MCF 10A (cell line): ENCODE measurements at regions not wholly inside any gene's neighbourhood (a gene's known extent, or its start where the extent isn't known, plus 50 kb on each side); places are given as distances from the start of the nearest gene placed in this dataset.
"Not testable (repeated sequence)": the region's sequence is repeated elsewhere in the genome, so short reads cannot be mapped to it uniquely, and the experiment has no call there.

Source experiments
- BruUV-seq: library from RNA; stranded (reverse); fragments of 400-500 nt; replicated peaks from 2 replicates; lab custom pipeline; 2021; lab: Mats Ljungman, UMichigan
- CTCF ChIA-PET: fragments of 300-600 bp; sonication (Branson Sonifier 250); formaldehyde crosslinking; extraction: SDS; loops from one replicate; lab custom pipeline; 2021; ENCODE audit warnings: antibody characterized with exemption, inconsistent platforms; lab: Yijun Ruan, JAX
- POLR2A ChIA-PET: fragments of 300-600, 350-650 bp; sonication (Branson Sonifier 250); formaldehyde crosslinking; extraction: SDS; loops from one replicate; lab custom pipeline; 2020; ENCODE audit warnings: antibody characterized with exemption, inconsistent platforms; lab: Yijun Ruan, JAX
- DNase-seq: peaks from one replicate; pipeline ENCODE4 v3.0.0-alpha.2; 2018; ENCODE audit not compliant: unreplicated experiment
- H3K27ac Mint-ChIP-seq: one replicate; pipeline ENCODE4 v1.8.0; 2022; ENCODE audit warnings: mild to moderate bottlenecking, low read depth, mixed read lengths; ENCODE audit not compliant: unreplicated experiment
- H3K27me3 Mint-ChIP-seq: one replicate; pipeline ENCODE4 v1.8.0; 2022; ENCODE audit warnings: mixed read lengths; ENCODE audit not compliant: insufficient read depth, unreplicated experiment
- H3K36me3 Mint-ChIP-seq: one replicate; pipeline ENCODE4 v1.8.0; 2022; ENCODE audit warnings: mild to moderate bottlenecking, moderate library complexity, mixed read lengths; ENCODE audit not compliant: insufficient read depth, unreplicated experiment
- H3K4me1 Mint-ChIP-seq: one replicate; pipeline ENCODE4 v1.8.0; 2022; ENCODE audit warnings: mixed read lengths; ENCODE audit not compliant: insufficient read depth, unreplicated experiment
- H3K4me3 Mint-ChIP-seq: one replicate; pipeline ENCODE4 v1.8.0; 2022; ENCODE audit warnings: mild to moderate bottlenecking, moderate library complexity, mixed read lengths; ENCODE audit not compliant: unreplicated experiment
- H3K9me3 Mint-ChIP-seq: one replicate; pipeline ENCODE4 v1.8.0; 2022; ENCODE audit warnings: mixed read lengths; ENCODE audit not compliant: unreplicated experiment
- intact Hi-C: fragments of 100-400 bp; cut with micrococcal nuclease; formaldehyde crosslinking; loops from 2 replicates; pipeline ENCODE4 v1.14.1; 2022
- TF ChIP-seq, protein P1 (sequence below): fragments of 200-600 bp; IDR thresholded peaks from one replicate; pipeline ENCODE4 v1.8.0; 2022; ENCODE audit warnings: antibody characterized with exemption, mild to moderate bottlenecking; ENCODE audit not compliant: unreplicated experiment

DNA sequence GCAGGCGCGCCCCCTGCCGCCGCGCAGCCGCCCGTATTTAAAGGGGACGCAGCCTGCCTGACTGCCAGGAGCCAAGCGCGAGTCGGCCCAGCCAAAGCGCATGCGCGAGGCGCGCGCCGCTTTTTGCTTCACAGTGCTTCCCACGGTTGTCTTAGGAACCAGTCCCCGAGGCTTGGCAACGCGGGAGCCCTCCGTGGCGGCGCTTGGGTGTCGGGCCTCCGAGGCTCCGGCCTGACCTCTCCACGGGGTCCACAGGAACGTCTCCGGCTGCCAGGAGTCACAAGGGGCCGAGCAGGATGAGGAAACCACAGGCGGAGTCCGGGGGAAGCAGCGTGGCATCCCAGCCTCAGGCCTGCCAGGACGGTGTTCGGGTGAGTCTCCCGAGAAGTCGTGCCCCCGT lies 706.7 kb downstream of the KCNJ18 start:
- intact Hi-C loops, result not testable (repeated sequence)

DNA sequence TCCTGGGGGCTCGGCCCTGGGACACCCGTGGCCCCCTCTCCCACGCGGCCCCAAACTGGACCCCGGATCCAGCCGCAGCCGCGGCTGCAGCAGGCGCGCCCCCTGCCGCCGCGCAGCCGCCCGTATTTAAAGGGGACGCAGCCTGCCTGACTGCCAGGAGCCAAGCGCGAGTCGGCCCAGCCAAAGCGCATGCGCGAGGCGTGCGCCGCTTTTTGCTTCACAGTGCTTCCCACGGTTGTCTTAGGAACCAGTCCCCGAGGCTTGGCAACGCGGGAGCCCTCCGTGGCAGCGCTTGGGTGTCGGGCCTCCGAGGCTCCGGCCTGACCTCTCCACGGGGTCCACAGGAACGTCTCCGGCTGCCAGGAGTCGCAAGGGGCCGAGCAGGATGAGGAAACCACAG lies 712.8 kb downstream of the KCNJ18 start:
- H3K4me3 Mint-ChIP-seq, BruUV-seq, POLR2A ChIA-PET, H3K9me3 Mint-ChIP-seq, intact Hi-C loops, CTCF ChIA-PET, H3K36me3 Mint-ChIP-seq, DNase-seq, H3K27ac Mint-ChIP-seq, H3K4me1 Mint-ChIP-seq, H3K27me3 Mint-ChIP-seq: not testable (repeated sequence)

More for the DNA sequence above, 706.7 kb downstream of the KCNJ18 start:
- H3K27me3 Mint-ChIP-seq, H3K36me3 Mint-ChIP-seq, H3K27ac Mint-ChIP-seq, BruUV-seq, DNase-seq, H3K4me1 Mint-ChIP-seq, POLR2A ChIA-PET, H3K4me3 Mint-ChIP-seq, H3K9me3 Mint-ChIP-seq, CTCF ChIA-PET: not testable (repeated sequence)

DNA sequence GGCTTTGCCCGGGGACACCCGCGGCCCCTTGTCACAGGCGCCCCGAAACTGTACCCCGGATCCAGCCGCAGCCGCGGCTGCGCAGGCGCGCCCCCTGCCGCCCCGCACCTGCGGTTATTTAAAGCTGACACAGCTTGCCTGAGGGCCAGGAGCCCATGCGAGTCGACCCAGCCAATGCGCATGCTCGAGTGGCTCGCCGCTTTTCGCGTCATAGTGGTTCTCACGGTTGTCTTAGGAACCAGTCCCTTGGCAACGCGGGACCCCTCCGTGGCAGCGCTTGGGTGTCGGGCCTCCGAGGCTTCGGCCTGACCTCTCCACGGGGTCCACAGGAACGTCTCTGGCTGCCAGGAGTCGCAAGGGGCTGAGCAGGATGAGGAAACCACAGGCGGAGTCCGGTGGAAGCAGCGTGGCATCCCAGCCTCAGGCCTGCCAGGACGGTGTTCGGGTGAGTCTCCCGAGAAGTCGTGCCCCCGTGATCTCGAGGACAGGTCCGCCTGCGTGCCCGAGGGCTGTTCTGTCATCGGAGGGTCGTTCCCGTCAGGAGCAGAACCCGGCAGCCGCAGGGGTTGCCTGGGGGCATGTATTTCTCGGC lies 716.9 kb downstream of the KCNJ18 start:
- Mint-ChIP-seq H3K4me1 (no peaks in the 10 kb centered on the region), H3K27ac (no peak overlapping the region), H3K27me3 (no peaks in the 10 kb centered on the region), H3K9me3 (peaks cover 26% of the 10 kb centered on the region), H3K36me3 (no peaks in the 10 kb centered on the region), H3K4me3 (no peak overlapping the region)
- POLR2A ChIA-PET, result no interaction called here
- CTCF ChIA-PET, result no interaction called here
- intact Hi-C loops, result no loop called here
- BruUV-seq, result no TSS peak
- DNase-seq, result no peak
- TF ChIP-seq, protein P1, sequence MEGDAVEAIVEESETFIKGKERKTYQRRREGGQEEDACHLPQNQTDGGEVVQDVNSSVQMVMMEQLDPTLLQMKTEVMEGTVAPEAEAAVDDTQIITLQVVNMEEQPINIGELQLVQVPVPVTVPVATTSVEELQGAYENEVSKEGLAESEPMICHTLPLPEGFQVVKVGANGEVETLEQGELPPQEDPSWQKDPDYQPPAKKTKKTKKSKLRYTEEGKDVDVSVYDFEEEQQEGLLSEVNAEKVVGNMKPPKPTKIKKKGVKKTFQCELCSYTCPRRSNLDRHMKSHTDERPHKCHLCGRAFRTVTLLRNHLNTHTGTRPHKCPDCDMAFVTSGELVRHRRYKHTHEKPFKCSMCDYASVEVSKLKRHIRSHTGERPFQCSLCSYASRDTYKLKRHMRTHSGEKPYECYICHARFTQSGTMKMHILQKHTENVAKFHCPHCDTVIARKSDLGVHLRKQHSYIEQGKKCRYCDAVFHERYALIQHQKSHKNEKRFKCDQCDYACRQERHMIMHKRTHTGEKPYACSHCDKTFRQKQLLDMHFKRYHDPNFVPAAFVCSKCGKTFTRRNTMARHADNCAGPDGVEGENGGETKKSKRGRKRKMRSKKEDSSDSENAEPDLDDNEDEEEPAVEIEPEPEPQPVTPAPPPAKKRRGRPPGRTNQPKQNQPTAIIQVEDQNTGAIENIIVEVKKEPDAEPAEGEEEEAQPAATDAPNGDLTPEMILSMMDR, result no peak

DNA sequence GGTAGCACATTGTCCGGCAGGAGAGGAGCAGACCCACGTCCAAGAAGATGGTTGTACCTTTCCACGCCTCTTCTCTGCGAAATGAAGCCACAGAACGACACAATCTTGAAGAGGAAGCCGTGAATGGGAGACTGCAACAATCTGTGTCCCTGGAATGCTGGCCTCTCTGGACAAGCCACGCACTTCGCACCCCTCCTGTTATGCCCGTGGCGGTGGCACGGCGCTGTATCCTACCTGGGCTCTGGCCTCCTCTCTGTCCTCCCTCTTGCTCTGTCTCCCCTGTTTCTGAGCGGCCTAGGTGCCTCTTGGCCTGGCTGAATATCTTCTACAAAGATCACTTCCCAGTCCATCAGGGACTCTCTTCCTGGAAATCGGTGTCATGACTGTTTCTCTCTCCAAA lies 717.8 kb downstream of the KCNJ18 start:
- ChIA-PET CTCF (no interaction called here), POLR2A (no interaction called here)
- BruUV-seq, result no TSS peak
- H3K4me1 Mint-ChIP-seq, result no peaks in the 10 kb centered on the region
- H3K9me3 Mint-ChIP-seq, result peaks cover 26% of the 10 kb centered on the region
- no peak overlapping the region for H3K4me3 Mint-ChIP-seq
- TF ChIP-seq, protein P1, result no peak
- DNase-seq, result no peak
- H3K36me3 Mint-ChIP-seq, result no peaks in the 10 kb centered on the region
- H3K27me3 Mint-ChIP-seq, result no peaks in the 10 kb centered on the region
- intact Hi-C loops, result no loop called here
- H3K27ac Mint-ChIP-seq, result no peak overlapping the region

DNA sequence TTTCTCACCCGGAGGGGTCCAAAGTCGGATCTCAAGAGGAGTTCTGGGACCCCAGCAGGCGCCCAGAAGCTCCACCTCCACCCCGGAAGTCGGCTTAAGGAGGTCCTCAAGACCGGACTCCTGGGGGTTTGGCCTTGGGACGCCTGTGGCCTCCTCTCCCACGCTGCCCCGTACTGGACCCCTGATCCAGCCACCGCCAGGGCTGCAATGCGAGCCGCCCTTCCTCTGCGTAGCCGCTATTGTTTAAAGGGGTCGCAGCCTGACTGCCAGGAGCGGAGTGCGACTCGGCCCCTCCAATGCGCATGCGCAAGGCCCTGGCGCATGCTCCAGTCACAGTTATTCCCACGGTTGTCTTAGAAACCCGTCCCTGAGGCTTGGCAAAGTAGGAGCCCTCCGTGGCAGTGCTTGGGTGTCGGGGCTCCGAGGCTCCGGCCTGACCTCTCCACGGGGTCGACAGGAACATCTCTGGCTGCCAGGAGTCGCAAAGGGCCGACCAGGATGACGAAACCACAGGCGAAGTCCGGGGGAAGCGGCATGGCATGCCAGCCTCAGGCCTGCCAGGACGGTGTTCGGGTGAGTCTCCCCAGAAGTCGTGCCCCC lies 719.0 kb downstream of the KCNJ18 start:
- Mint-ChIP-seq H3K9me3 (peaks cover 33% of the 10 kb centered on the region), H3K27ac (no peak overlapping the region), H3K36me3 (no peaks in the 10 kb centered on the region), H3K27me3 (no peaks in the 10 kb centered on the region), H3K4me3 (no peak overlapping the region), H3K4me1 (no peaks in the 10 kb centered on the region)
- BruUV-seq, result no TSS peak
- intact Hi-C loops, result no loop called here
- TF ChIP-seq, protein P1, result no peak
- DNase-seq, result no peak
- CTCF ChIA-PET, result no interaction called here
- POLR2A ChIA-PET, result no interaction called here
